ENCODE measurements at regions not wholly inside any gene's neighbourhood (a gene's known extent, or its start where the extent isn't known, plus 50 kb on each side); places are given as distances from the start of the nearest gene placed in this dataset.

DNA sequence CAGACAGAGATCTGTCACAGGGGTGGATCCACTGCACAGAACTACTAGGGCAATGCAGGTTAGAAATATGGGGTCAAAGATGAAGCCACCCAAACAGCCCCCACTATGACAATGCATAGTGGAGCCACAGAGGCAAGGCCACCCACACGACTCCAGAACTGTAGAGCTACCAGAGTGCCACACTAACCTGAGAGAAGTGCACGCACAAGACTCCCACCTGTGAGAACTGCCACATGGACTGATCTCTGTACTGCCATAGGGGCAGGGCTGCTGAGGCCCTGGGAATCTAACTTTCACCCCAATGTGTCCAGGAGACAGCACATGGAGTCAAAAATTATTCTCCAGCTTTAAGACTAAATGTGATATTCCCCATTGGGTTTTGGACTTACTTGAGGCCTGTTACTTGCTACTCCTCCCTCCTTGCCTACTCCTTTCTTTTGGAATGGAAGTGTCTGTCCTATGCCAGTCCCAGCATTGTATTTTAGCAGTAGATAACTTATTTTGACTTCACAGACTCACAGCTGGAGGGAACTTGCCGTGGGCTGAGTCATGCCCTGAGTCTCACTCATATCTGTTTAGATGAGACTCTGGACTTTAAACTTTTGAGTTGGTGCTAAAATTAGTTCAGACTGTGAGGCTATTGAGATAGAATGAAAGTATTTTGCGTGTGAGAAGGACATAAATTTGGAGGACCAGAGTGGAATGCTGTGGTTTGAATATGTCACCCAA is 853.3 kb downstream of the MAT2B start:
- no peaks in the 10 kb centered on the region for H3K27me3 ChIP-seq (ENCODE audit: control insufficient read depth in 2 of 2, insufficient read depth in 2 of 2, low read length in 2 of 2)
- H3K4me1 ChIP-seq (ENCODE audit: control insufficient read depth, extremely low read depth, insufficient read depth, low read length) = no peaks in the 10 kb centered on the region
- intact Hi-C loops (cut with micrococcal nuclease) (no loop called here), dilution Hi-C loops (cut with MboI; ENCODE audit: extremely low pct_ligation_motif_present, low sequenced_read_pairs) (no loop called here)
- H3K4me3 ChIP-seq (replicated peaks in 1 of 3; ENCODE audit: insufficient read depth in 1 of 3, low read depth in 1 of 3, low read length in 3 of 3) = no peak overlapping the region
- no peaks in the 10 kb centered on the region for H3K79me2 ChIP-seq (ENCODE audit: control insufficient read depth, insufficient read depth, low read length)
- CTCF ChIA-PET = interaction anchor here (1.0 kb wide), 2 partner anchors 18 to 76 kb away, joined by 3 read pairs; no protein-coding TSS in a partner anchor
- H4K20me1 ChIP-seq (replicated peaks; ENCODE audit: control insufficient read depth, extremely low read depth, insufficient read depth, low read length) = no peaks in the 10 kb centered on the region
- TF ChIP-seq POLR2A (IDR thresholded peaks at IDR 0.05; ENCODE audit: low read depth, low read length) = no peak
- TF ChIP-seq, protein P1, sequence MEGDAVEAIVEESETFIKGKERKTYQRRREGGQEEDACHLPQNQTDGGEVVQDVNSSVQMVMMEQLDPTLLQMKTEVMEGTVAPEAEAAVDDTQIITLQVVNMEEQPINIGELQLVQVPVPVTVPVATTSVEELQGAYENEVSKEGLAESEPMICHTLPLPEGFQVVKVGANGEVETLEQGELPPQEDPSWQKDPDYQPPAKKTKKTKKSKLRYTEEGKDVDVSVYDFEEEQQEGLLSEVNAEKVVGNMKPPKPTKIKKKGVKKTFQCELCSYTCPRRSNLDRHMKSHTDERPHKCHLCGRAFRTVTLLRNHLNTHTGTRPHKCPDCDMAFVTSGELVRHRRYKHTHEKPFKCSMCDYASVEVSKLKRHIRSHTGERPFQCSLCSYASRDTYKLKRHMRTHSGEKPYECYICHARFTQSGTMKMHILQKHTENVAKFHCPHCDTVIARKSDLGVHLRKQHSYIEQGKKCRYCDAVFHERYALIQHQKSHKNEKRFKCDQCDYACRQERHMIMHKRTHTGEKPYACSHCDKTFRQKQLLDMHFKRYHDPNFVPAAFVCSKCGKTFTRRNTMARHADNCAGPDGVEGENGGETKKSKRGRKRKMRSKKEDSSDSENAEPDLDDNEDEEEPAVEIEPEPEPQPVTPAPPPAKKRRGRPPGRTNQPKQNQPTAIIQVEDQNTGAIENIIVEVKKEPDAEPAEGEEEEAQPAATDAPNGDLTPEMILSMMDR (IDR thresholded peaks at IDR 0.05; ENCODE audit: extremely low read depth in 1 of 2, insufficient read depth in 1 of 2, low read depth in 1 of 2, low read length in 2 of 2) = no peak
- TF ChIP-seq, protein P2, sequence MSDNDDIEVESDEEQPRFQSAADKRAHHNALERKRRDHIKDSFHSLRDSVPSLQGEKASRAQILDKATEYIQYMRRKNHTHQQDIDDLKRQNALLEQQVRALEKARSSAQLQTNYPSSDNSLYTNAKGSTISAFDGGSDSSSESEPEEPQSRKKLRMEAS (IDR thresholded peaks at IDR 0.05; ENCODE audit: insufficient read depth, insufficient read length) = no peak
- TF ChIP-seq POLR2AphosphoS5 (IDR thresholded peaks at IDR 0.05; ENCODE audit: insufficient read depth, low read depth, low read length) = no peak
- TF ChIP-seq FOS (IDR thresholded peaks at IDR 0.05; ENCODE audit: borderline replicate concordance, insufficient read depth, low read length) = peak; percentile 35
- TF ChIP-seq GATA2 (IDR thresholded peaks at IDR 0.05; ENCODE audit: insufficient read depth, insufficient read length, low read depth, low read length) = no peak
- FAIRE-seq (no peak), DNase-seq (ENCODE audit: low read depth, low spot score) (no peak)
- H3K9ac ChIP-seq (replicated peaks; ENCODE audit: extremely low read depth, insufficient read depth, low read length) = no peak overlapping the region
- H3K9me1 ChIP-seq (replicated peaks; ENCODE audit: control insufficient read depth, extremely low read depth, insufficient read depth, low read length) = no peaks in the 10 kb centered on the region
- no peak overlapping the region for H3K4me2 ChIP-seq (ENCODE audit: insufficient read depth, low read length)
- POLR2A ChIA-PET = no interaction called here
- H3K27ac ChIP-seq (ENCODE audit: insufficient read depth, low read depth, low read length) = no peak overlapping the region
- H2AFZ ChIP-seq (ENCODE audit: low read depth, low read length) = no peak overlapping the region
- no peaks in the 10 kb centered on the region for H3K36me3 ChIP-seq (ENCODE audit: control insufficient read depth in 2 of 2, extremely low read depth in 1 of 2, insufficient read depth in 2 of 2, low read length in 2 of 2)
- no TSS peak for BruUV-seq (replicated peaks)
- H3K9me3 ChIP-seq (replicated peaks; ENCODE audit: control insufficient read depth, insufficient read depth, low read length) = no peaks in the 10 kb centered on the region

Data from endothelial cell of umbilical vein (primary cell).